ENCODE measurements at regions not wholly inside any gene's neighbourhood (a gene's known extent, or its start where the extent isn't known, plus 50 kb on each side); places are given as distances from the start of the nearest gene placed in this dataset.
"Not testable (repeated sequence)": the region's sequence is repeated elsewhere in the genome, so short reads cannot be mapped to it uniquely, and the experiment has no call there.

GRCh38 chr5:66382152-66382551 lies 214.0 kb upstream of the MAST4 start:
- H3K36me3 Mint-ChIP-seq (ENCODE audit: low read depth) = no peaks in the 10 kb centered on the region
- H3K4me1 Mint-ChIP-seq (ENCODE audit: low read depth) = no peaks in the 10 kb centered on the region
- peaks cover 6% of the 10 kb centered on the region for H3K9me3 Mint-ChIP-seq
- Histone ChIP-seq H3K9me3 (ENCODE audit: control insufficient read depth in 1 of 2, insufficient read depth in 1 of 2, low read length in 2 of 2) (peaks cover 3 to 7% of the 10 kb centered on the region in 2 experiments), H3K4me1 (ENCODE audit: insufficient read depth, low read length) (no peaks in the 10 kb centered on the region), H3K27me3 (ENCODE audit: control insufficient read depth in 1 of 2, insufficient read depth in 2 of 2, low read length in 2 of 2) (peaks cover 0 to 4% of the 10 kb centered on the region in 2 experiments), H3K36me3 (ENCODE audit: insufficient read depth, low read length) (no peaks in the 10 kb centered on the region), H3K27ac (ENCODE audit: low read depth in 1 of 2, low read length in 2 of 2) (no peak overlapping the region), H3K4me3 (ENCODE audit: low read length) (no peak overlapping the region)
- ATAC-seq (ENCODE audit: poor library complexity) = no peak
- H3K27ac Mint-ChIP-seq = no peak overlapping the region
- H3K4me3 Mint-ChIP-seq = no peak overlapping the region
- CTCF ChIA-PET = interaction anchor here (1.1 kb wide), 1 partner anchor 14 kb away, joined by 3 read pairs; no protein-coding TSS in a partner anchor
- no peak for TF ChIP-seq CTCF (IDR thresholded peaks at IDR 0.05)
- intact Hi-C loops (cut with DNase I, micrococcal nuclease) = no loop called here
- DNase-seq = no peak
- peaks cover 19% of the 10 kb centered on the region for H3K27me3 Mint-ChIP-seq
- POLR2A ChIA-PET = no interaction called here

- CTCF ChIA-PET; ATAC-seq (ENCODE audit: poor library complexity); H3K4me3 ChIP-seq (ENCODE audit: low read length); DNase-seq; H3K36me3 Mint-ChIP-seq (ENCODE audit: low read depth); H3K27ac ChIP-seq (ENCODE audit: low read depth in 1 of 2, low read length in 2 of 2); H3K27ac Mint-ChIP-seq; H3K27me3 ChIP-seq (ENCODE audit: control insufficient read depth in 1 of 2, insufficient read depth in 2 of 2, low read length in 2 of 2); intact Hi-C loops (cut with DNase I, micrococcal nuclease); H3K4me1 Mint-ChIP-seq (ENCODE audit: low read depth); H3K36me3 ChIP-seq (ENCODE audit: insufficient read depth, low read length); H3K9me3 ChIP-seq (ENCODE audit: control insufficient read depth in 1 of 2, insufficient read depth in 1 of 2, low read length in 2 of 2); H3K9me3 Mint-ChIP-seq; H3K4me3 Mint-ChIP-seq; H3K4me1 ChIP-seq (ENCODE audit: insufficient read depth, low read length); POLR2A ChIA-PET: not testable (repeated sequence)
- H3K27me3 Mint-ChIP-seq = peaks cover 13% of the 10 kb centered on the region
Measured at GRCh38 chr5:66405145-66405544, 191.0 kb upstream of the MAST4 start.

GRCh38 chr5:66406761-66407336 lies 189.3 kb upstream of the MAST4 start:
- no peak for DNase-seq
- POLR2A ChIA-PET = no interaction called here

More at GRCh38 chr5:66406761-66407336, 189.3 kb upstream of the MAST4 start:
- ATAC-seq (ENCODE audit: poor library complexity) = no peak
- H3K4me3 ChIP-seq (ENCODE audit: low read length) = no peak overlapping the region
- Mint-ChIP-seq H3K27me3 (peaks cover 13% of the 10 kb centered on the region), H3K9me3 (no peaks in the 10 kb centered on the region), H3K27ac (no peak overlapping the region), H3K36me3 (ENCODE audit: low read depth) (no peaks in the 10 kb centered on the region), H3K4me3 (no peak overlapping the region), H3K4me1 (ENCODE audit: low read depth) (no peaks in the 10 kb centered on the region)
- H3K36me3 ChIP-seq (ENCODE audit: insufficient read depth, low read length) = no peaks in the 10 kb centered on the region
- no peak for TF ChIP-seq CTCF (IDR thresholded peaks at IDR 0.05)
- H3K27me3 ChIP-seq (ENCODE audit: control insufficient read depth in 1 of 2, insufficient read depth in 2 of 2, low read length in 2 of 2) = peaks cover 4 to 9% of the 10 kb centered on the region in 2 experiments
- CTCF ChIA-PET = no interaction called here
- no peak overlapping the region for H3K27ac ChIP-seq (ENCODE audit: low read depth in 1 of 2, low read length in 2 of 2)
- intact Hi-C loops (cut with DNase I, micrococcal nuclease) = no loop called here
- no peaks in the 10 kb centered on the region for H3K9me3 ChIP-seq (ENCODE audit: control insufficient read depth in 1 of 2, insufficient read depth in 1 of 2, low read length in 2 of 2)
- no peaks in the 10 kb centered on the region for H3K4me1 ChIP-seq (ENCODE audit: insufficient read depth, low read length)
